Heart left ventricle (tissue), 16 donors: ENCODE measurements at regions not wholly inside any gene's neighbourhood (a gene's known extent, or its start where the extent isn't known, plus 50 kb on each side); places are given as distances from the start of the nearest gene placed in this dataset.

Experiments
- ATAC-seq, 4 donors: fragments of 200-7000 bp; cut with Tn5 transposase; one replicate each; pipeline ENCODE4 v1.9.1; 2020 to 2022; ENCODE audit warnings: moderate library complexity in 4 of 4, mild to moderate bottlenecking in 3 of 4, moderate number of reproducible peaks in 1 of 4
- DNase-seq, 5 donors: peaks; one replicate each; pipeline ENCODE4 v3.0.0-alpha.2; 2020
- H3K27ac ChIP-seq, 12 donors: fragments of 200-600 bp; sonication (generic) in 4 of 12; one replicate each; pipeline versions ENCODE4 v1.5.0 to v1.8.0; 2016 to 2022; ENCODE audit warnings: mild to moderate bottlenecking in 2 of 12
- H3K27me3 ChIP-seq, 9 donors: fragments of 200-600 bp; sonication (generic) in 2 of 9; one replicate each; pipeline versions ENCODE4 v1.5.1 to v1.8.0; 2016 to 2022; ENCODE audit warnings: mild to moderate bottlenecking in 3 of 9
- H3K36me3 ChIP-seq, 9 donors: fragments of 200-600 bp; sonication (generic) in 2 of 9; one replicate each; pipeline versions ENCODE4 v1.5.0 to v1.8.0; 2018 to 2022; ENCODE audit warnings: mild to moderate bottlenecking in 2 of 9
- H3K4me1 ChIP-seq, 12 donors: fragments of 200-600 bp; sonication (generic) in 4 of 12; one replicate each; pipeline versions ENCODE4 v1.5.0 to v1.8.0; 2016 to 2022; ENCODE audit warnings: mild to moderate bottlenecking in 3 of 12
- H3K4me3 ChIP-seq, 12 donors: fragments of 200-600 bp; sonication (generic) in 4 of 12; one replicate each; pipeline versions ENCODE4 v1.5.0 to v1.8.0; 2017 to 2022; ENCODE audit warnings: mild to moderate bottlenecking in 9 of 12, moderate library complexity in 4 of 12
- H3K9me3 ChIP-seq, 12 donors: fragments of 200-600 bp; sonication (generic) in 4 of 12; one replicate each; pipeline versions ENCODE4 v1.5.0 to v1.8.0; 2016 to 2022; ENCODE audit warnings: mild to moderate bottlenecking in 1 of 12
- POLR2A ChIP-seq, 2 donors: fragments of 450-650 bp; IDR thresholded peaks; one replicate each; pipeline ENCODE4 v1.6.1; 2017; ENCODE audit warnings: antibody characterized with exemption in 2 of 2, mild to moderate bottlenecking in 2 of 2, moderate library complexity in 2 of 2
- WGBS, 4 donors: extraction: QIAGEN DNeasy Blood & Tissue Kit in 2 of 4; methylation state at CpG; one replicate each; pipeline versions ENCODE4 v1.1.5 to v1.1.7; 2013 to 2018; 5-methylcytosine and 5-hydroxymethylcytosine counted together
- intact Hi-C, 10 donors: fragments of 100-400 bp; cut with DNase I; formaldehyde crosslinking; loops; one replicate each; pipeline versions ENCODE4 v1.11.1 to v1.14.2; 2022
- TF ChIP-seq, protein P1 (sequence below), 12 donors: fragments of 200-600 bp; sonication (generic) in 4 of 12; IDR thresholded peaks; one replicate each; pipeline versions ENCODE4 v1.5.0 to v1.8.0; 2018 to 2022; ENCODE audit warnings: antibody characterized with exemption in 12 of 12, mild to moderate bottlenecking in 5 of 12
- donor health status: ischemic (EF 13 %, LVEDD 7.1; RV severe dilation, severe dysfunction).
- donor health status: healthy with polysubstance abuse.
- donor health status: DM: no; HTN: yes; CAD: no.
- donor health status: DM: no; HTN: no; CAD: no.
- donor health status: ischemic (EF 25% LVEDD 6.9; RV normal size, moderate dysfunction).
- donor health status: ischemic (EF 25% LVEDD 5.7; RV mildly dilated, moderate dysfunction).
- donor health status: healthy.
- donor health status: DM: yes; HTN: yes; CAD: no.
- donor health status: ischemic (EF 35%, LVEDD 5.7; RV mildly dilated, moderate dysfunction).
- donor health status: nonischemic (EF 11% LVEDD 7.7; RV severe dilation, severe dysfunction).
- donor health status: DM: yes; HTN: yes; CAD: no.
- donor health status: PGD.
- donor health status: ischemic (EF 29% LVEDD 5.4; RV normal size, mild dysfunction).
- donor health status: nonischemic (EF 23%, LVEDD 6.1; RV moderate dilation, normal function).

DNA sequence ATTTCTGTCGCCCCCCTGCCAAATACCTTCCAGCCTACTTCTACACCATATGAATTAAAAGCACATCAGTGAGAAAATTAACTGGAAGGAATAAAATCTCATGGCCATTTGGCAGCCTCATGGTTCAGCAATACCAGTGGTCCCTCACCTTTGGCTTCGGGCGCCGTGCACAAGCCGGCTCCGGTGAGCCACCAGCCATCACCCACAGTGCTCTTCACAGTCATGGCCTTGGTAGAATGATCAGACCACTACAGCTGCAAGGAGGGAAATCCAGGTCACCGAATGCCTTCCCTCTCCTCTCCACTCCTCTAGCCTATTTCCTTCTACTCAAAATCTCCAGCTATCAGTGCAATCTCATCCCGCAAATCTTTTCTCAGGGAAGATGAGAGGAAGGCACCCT is 239.1 kb downstream of the C1D start:
- no peak for DNase-seq
- TF ChIP-seq, protein P1, sequence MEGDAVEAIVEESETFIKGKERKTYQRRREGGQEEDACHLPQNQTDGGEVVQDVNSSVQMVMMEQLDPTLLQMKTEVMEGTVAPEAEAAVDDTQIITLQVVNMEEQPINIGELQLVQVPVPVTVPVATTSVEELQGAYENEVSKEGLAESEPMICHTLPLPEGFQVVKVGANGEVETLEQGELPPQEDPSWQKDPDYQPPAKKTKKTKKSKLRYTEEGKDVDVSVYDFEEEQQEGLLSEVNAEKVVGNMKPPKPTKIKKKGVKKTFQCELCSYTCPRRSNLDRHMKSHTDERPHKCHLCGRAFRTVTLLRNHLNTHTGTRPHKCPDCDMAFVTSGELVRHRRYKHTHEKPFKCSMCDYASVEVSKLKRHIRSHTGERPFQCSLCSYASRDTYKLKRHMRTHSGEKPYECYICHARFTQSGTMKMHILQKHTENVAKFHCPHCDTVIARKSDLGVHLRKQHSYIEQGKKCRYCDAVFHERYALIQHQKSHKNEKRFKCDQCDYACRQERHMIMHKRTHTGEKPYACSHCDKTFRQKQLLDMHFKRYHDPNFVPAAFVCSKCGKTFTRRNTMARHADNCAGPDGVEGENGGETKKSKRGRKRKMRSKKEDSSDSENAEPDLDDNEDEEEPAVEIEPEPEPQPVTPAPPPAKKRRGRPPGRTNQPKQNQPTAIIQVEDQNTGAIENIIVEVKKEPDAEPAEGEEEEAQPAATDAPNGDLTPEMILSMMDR (IDR thresholded peaks at IDR 0.05), result no peak
- no peak for TF ChIP-seq POLR2A (IDR thresholded peaks at IDR 0.05)
- intact Hi-C loops, result no loop called here
- Histone ChIP-seq H3K9me3 (no peaks in the 10 kb centered on the region), H3K36me3 (no peaks in the 10 kb centered on the region), H3K27ac (no peak overlapping the region), H3K4me3 (no peak overlapping the region), H3K27me3 (no peaks in the 10 kb centered on the region), H3K4me1 (no peaks in the 10 kb centered on the region)
- no peak for ATAC-seq
- 92 to 98% (median 96%) methylated on average over 8 of the region's 8 CpGs for WGBS, 4 donors

DNA sequence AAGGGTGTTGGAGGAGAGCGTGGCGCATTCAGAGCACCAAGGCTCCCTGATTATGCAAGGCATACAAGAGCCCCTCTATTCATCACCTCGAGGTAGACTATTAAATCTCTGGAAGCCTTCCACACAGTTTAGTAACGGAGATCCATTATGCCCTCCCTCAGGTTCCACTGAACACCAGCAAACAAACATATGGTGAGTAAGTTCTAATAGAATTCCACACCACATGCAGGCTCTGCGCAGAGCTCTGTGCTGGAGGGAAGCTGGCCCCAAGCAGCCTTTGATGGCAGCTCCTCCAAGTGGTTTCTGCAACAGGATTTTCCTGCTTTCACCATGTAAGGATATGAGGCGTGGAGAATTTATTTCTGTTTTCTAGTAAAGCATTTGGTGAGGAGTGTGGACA is 238.6 kb downstream of the C1D start:
- DNase-seq (no peak), ATAC-seq (no peak)
- Histone ChIP-seq H3K4me1 (no peaks in the 10 kb centered on the region), H3K36me3 (no peaks in the 10 kb centered on the region), H3K9me3 (no peaks in the 10 kb centered on the region), H3K27me3 (no peaks in the 10 kb centered on the region), H3K4me3 (no peak overlapping the region), H3K27ac (no peak overlapping the region)
- TF ChIP-seq POLR2A (IDR thresholded peaks at IDR 0.05), result no peak
- TF ChIP-seq, protein P1 (IDR thresholded peaks at IDR 0.05), result no peak
- 88 to 94% (median 92%) methylated on average over 6 of the region's 6 CpGs for WGBS, 4 donors
- intact Hi-C loops, result no loop called here

DNA sequence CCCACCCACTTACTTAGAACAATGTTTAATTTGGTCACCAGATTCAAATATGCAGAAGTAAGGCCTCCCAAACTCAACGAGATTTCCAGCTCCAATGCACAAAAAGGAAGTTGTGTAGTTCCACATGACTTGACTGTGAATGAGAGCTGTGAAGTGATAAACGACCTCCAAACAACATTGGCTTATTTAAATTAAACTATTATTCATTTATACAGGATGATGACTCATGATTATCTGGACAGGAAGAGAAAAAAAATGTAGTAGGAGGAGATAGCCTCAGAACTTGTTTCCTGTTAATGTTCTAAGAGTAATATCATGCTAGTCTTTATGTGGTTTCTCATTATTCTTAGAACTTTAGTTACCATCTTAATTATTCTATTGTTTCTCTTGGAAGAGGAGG is 237.3 kb downstream of the C1D start:
- ATAC-seq, result peak in 2 of 4 donors; percentile 50 to 62

DNA sequence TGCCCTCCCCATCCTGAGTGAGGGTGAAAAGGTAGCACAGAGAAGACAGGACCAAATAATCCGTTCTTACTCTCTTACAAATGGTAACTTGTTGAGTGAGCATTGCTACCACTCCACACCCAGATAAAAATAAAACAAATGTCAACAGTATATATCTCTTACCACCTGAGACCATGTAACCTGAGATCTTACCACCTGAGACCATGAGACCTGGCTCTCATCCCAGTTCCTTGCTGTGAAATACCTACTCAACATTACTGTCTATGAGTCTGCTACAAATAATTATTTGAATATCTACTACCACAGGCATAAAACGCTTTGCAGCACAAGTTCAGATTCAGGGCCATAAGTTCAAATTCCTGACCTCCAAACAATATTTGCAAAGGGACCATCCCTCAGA is 234.7 kb downstream of the C1D start:
- no peaks in the 10 kb centered on the region for H3K4me1 ChIP-seq
- ATAC-seq (no peak), DNase-seq (no peak)
- no peak for TF ChIP-seq POLR2A (IDR thresholded peaks at IDR 0.05)
- TF ChIP-seq, protein P1 (IDR thresholded peaks at IDR 0.05), result no peak
- H3K4me3 ChIP-seq, result no peak overlapping the region
- intact Hi-C loops, result no loop called here
- no peaks in the 10 kb centered on the region for H3K9me3 ChIP-seq
- no peaks in the 10 kb centered on the region for H3K36me3 ChIP-seq
- no peak overlapping the region for H3K27ac ChIP-seq
- 72 to 77% (median 75%) methylated on average over 2 of the region's 2 CpGs for WGBS, 4 donors
- no peaks in the 10 kb centered on the region for H3K27me3 ChIP-seq

More for the DNA sequence above, 237.3 kb downstream of the C1D start:
- no peaks in the 10 kb centered on the region for H3K36me3 ChIP-seq
- intact Hi-C loops, result no loop called here
- no peaks in the 10 kb centered on the region for H3K9me3 ChIP-seq
- no peak for DNase-seq
- H3K4me1 ChIP-seq, result no peaks in the 10 kb centered on the region
- TF ChIP-seq, protein P1 (IDR thresholded peaks at IDR 0.05), result no peak
- no peak for TF ChIP-seq POLR2A (IDR thresholded peaks at IDR 0.05)
- 19 to 29% (median 27%) methylated on average over 2 of the region's 2 CpGs for WGBS, 4 donors
- H3K27ac ChIP-seq, result peak overlapping the region in 1 of 12 donors; percentile 21
- H3K27me3 ChIP-seq, result no peaks in the 10 kb centered on the region
- no peak overlapping the region for H3K4me3 ChIP-seq
